ENCODE measurements at regions not wholly inside any gene's neighbourhood (a gene's known extent, or its start where the extent isn't known, plus 50 kb on each side); places are given as distances from the start of the nearest gene placed in this dataset.
"Not testable (repeated sequence)": the region's sequence is repeated elsewhere in the genome, so short reads cannot be mapped to it uniquely, and the experiment has no call there.

GRCh38 chr6:126206504-126207246, 133.2 kb upstream of the CENPW start:
- DNase-seq (ENCODE audit: low spot score), result no peak

- no peak for DNase-seq (ENCODE audit: low spot score)
These were observed 129.4 kb upstream of the CENPW start for GRCh38 chr6:126210398-126211075.

- no peak for DNase-seq (ENCODE audit: low spot score)
These were observed 122.4 kb upstream of the CENPW start for GRCh38 chr6:126217497-126217896.

GRCh38 chr6:126220901-126221300, 119.0 kb upstream of the CENPW start:
- not testable (repeated sequence) for DNase-seq (ENCODE audit: low spot score)

GRCh38 chr6:126227833-126228702, 111.8 kb upstream of the CENPW start:
- peak; percentile 36 for DNase-seq (ENCODE audit: low spot score)

- DNase-seq (ENCODE audit: low spot score), result no peak
These were observed 107.2 kb upstream of the CENPW start for GRCh38 chr6:126232671-126233070.

GRCh38 chr6:126233192-126233591, 106.7 kb upstream of the CENPW start:
- no peak for DNase-seq (ENCODE audit: low spot score)

- no peak for DNase-seq (ENCODE audit: low spot score)
These were observed 104.6 kb upstream of the CENPW start for GRCh38 chr6:126235363-126235762.

GRCh38 chr6:126245077-126245476, 94.8 kb upstream of the CENPW start:
- no peak for DNase-seq (ENCODE audit: low spot score)

- DNase-seq (ENCODE audit: low spot score), result no peak
These were observed 87.8 kb upstream of the CENPW start for GRCh38 chr6:126252154-126252553.

GRCh38 chr6:126253431-126253830, 86.5 kb upstream of the CENPW start:
- no peak for DNase-seq (ENCODE audit: low spot score)

- DNase-seq (ENCODE audit: low spot score), result no peak
These were observed 81.8 kb upstream of the CENPW start for GRCh38 chr6:126258150-126258549.

GRCh38 chr6:126261792-126262421, 78.0 kb upstream of the CENPW start:
- DNase-seq (ENCODE audit: low spot score), result no peak

- no peak for DNase-seq (ENCODE audit: low spot score)
These were observed 75.7 kb upstream of the CENPW start for GRCh38 chr6:126264265-126264664.

- no peak for DNase-seq (ENCODE audit: low spot score)
These were observed 73.3 kb upstream of the CENPW start for GRCh38 chr6:126266664-126267063.

- no peak for DNase-seq (ENCODE audit: low spot score)
These were observed 72.3 kb upstream of the CENPW start for GRCh38 chr6:126267626-126268025.

GRCh38 chr6:126268092-126268491, 71.8 kb upstream of the CENPW start:
- DNase-seq (ENCODE audit: low spot score), result no peak

GRCh38 chr6:126280287-126280686, 59.6 kb upstream of the CENPW start:
- DNase-seq (ENCODE audit: low spot score), result no peak

- DNase-seq (ENCODE audit: low spot score), result no peak
These were observed 54.0 kb upstream of the CENPW start for GRCh38 chr6:126285871-126286365.
